ENCODE measurements at regions not wholly inside any gene's neighbourhood (a gene's known extent, or its start where the extent isn't known, plus 50 kb on each side); places are given as distances from the start of the nearest gene placed in this dataset.

DNA sequence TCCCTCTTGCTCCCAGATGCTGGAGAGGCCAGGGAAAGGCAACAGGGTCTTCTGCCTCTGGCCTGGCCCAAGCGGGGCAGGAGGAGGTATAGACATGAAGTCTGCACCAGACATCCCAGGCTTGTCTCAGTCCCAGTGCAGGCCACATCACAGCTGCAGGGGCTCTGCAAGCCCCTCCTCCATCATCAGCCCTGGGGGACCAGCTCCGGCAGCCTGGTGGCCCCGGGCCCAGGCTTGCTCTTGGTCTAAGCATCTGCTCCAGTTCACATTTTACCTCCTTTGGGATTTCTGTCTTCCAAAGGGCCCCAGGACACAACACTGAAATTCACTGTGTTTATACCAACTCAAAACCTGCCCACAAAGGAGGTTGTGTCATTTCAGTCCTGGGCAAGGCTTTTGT, 359.4 kb downstream of the ZNF536 start:
- H3K4me3 ChIP-seq (ENCODE audit: extremely low read depth in 1 of 4, insufficient read depth in 2 of 4, low read depth in 3 of 4, low read length in 4 of 4) = no peak overlapping the region
- H2BK20ac ChIP-seq (ENCODE audit: low read length) = no peak overlapping the region
- ChIA-PET CTCF (ENCODE audit: partially characterized antibody) (interaction anchor here (0.6 to 1.6 kb wide), 2 partner anchors 43 to 215 kb away, joined by 3 to 5 read pairs; no protein-coding TSS in a partner anchor), POLR2A (ENCODE audit: partially characterized antibody) (interaction anchor here (1.1 kb wide), 1 partner anchor 11 kb away, joined by 3 read pairs; no protein-coding TSS in a partner anchor)
- H4K8ac ChIP-seq (ENCODE audit: extremely low read depth, insufficient read depth, low read length) = no peak overlapping the region
- H2AK5ac ChIP-seq (ENCODE audit: low read depth, low read length) = no peak overlapping the region
- no peak overlapping the region for H3K18ac ChIP-seq (ENCODE audit: extremely low read depth, low read length)
- H4K20me1 ChIP-seq (replicated peaks in 1 of 2; ENCODE audit: control insufficient read depth in 1 of 2, insufficient read depth in 2 of 2, low read length in 2 of 2) = peaks cover 0 to 2% of the 10 kb centered on the region in 2 experiments
- no peak overlapping the region for H3K9ac ChIP-seq (replicated peaks in 1 of 4; ENCODE audit: extremely low read depth in 1 of 4, low read depth in 3 of 4, low read length in 3 of 4)
- no peak overlapping the region for H3K56ac ChIP-seq (replicated peaks; ENCODE audit: insufficient read length, low read depth, low read length)
- no peak overlapping the region for H2BK5ac ChIP-seq (ENCODE audit: low read depth, low read length)
- DNase-seq (ENCODE audit: low read depth in 1 of 2, low spot score in 2 of 2) (no peak), FAIRE-seq (no peak)
- no peak overlapping the region for H2BK120ac ChIP-seq (replicated peaks; ENCODE audit: low read depth, low read length)
- 83% methylated on average over 3 of the region's 3 CpGs; no CpG with 5 or more reads in 1 of the 2 experiments for WGBS, 2 experiments (ENCODE audit: extremely low coverage in 1 of 2, insufficient coverage in 1 of 2, insufficient read length in 1 of 2, insufficient replicate concordance in 2 of 2, low coverage in 1 of 2, low lambda C conversion rate in 2 of 2, missing lambda C conversion rate in 1 of 2)
- no peak overlapping the region for H3K27ac ChIP-seq (ENCODE audit: low read depth, low read length)
- H3K14ac ChIP-seq (ENCODE audit: insufficient read length) = no peak overlapping the region
- H2AFZ ChIP-seq (ENCODE audit: low read length) = no peak overlapping the region
- no peak overlapping the region for H3K4ac ChIP-seq (replicated peaks; ENCODE audit: insufficient read length, low read depth, low read length)
- no peak overlapping the region for H2BK12ac ChIP-seq (ENCODE audit: low read depth, low read length)
- no peaks in the 10 kb centered on the region for H3K9me3 ChIP-seq (ENCODE audit: insufficient read depth in 2 of 2, low read depth in 1 of 2, low read length in 1 of 2)
- no peak for TF ChIP-seq ZNF274 (IDR thresholded peaks at IDR 0.05; ENCODE audit: borderline replicate concordance, extremely low read depth, low read length)
- no peak for TF ChIP-seq ATF3 (IDR thresholded peaks at IDR 0.05; ENCODE audit: insufficient read depth, low read depth, low read length)
- TF ChIP-seq CHD2 (IDR thresholded peaks at IDR 0.05; ENCODE audit: low read length) = no peak
- no peak for TF ChIP-seq KDM1A (IDR thresholded peaks at IDR 0.05; ENCODE audit: borderline replicate concordance, low read length)
- TF ChIP-seq MAX (IDR thresholded peaks at IDR 0.05) = no peak
- TF ChIP-seq, protein P1, sequence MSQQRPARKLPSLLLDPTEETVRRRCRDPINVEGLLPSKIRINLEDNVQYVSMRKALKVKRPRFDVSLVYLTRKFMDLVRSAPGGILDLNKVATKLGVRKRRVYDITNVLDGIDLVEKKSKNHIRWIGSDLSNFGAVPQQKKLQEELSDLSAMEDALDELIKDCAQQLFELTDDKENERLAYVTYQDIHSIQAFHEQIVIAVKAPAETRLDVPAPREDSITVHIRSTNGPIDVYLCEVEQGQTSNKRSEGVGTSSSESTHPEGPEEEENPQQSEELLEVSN (IDR thresholded peaks at IDR 0.05) = no peak
- no peak for TF ChIP-seq JUND (IDR thresholded peaks at IDR 0.05; ENCODE audit: low read length)
- no peak for TF ChIP-seq JUN (IDR thresholded peaks at IDR 0.05; ENCODE audit: low read depth, low read length)
- no peaks in the 10 kb centered on the region for H3K23me2 ChIP-seq (ENCODE audit: low read depth, low read length)
- no peaks in the 10 kb centered on the region for H3K79me1 ChIP-seq (ENCODE audit: low read depth, low read length)
- no peak overlapping the region for H3K23ac ChIP-seq (ENCODE audit: insufficient read length)
- H3K4me2 ChIP-seq (ENCODE audit: insufficient read depth in 1 of 2, low read depth in 2 of 2, low read length in 2 of 2) = no peak overlapping the region
- H3K36me3 ChIP-seq (ENCODE audit: control insufficient read depth in 2 of 4, insufficient read depth in 4 of 4, low read length in 3 of 4) = no peaks in the 10 kb centered on the region
- H3K4me1 ChIP-seq (replicated peaks in 1 of 4; ENCODE audit: control insufficient read depth in 3 of 4, insufficient read depth in 4 of 4, low read length in 3 of 4) = no peaks in the 10 kb centered on the region; a peak in 1 of 7 replicates
- no peaks in the 10 kb centered on the region for H3K79me2 ChIP-seq (ENCODE audit: control insufficient read depth in 1 of 2, insufficient read depth in 2 of 2, low read length in 2 of 2)
- no peak overlapping the region for H2BK15ac ChIP-seq (ENCODE audit: low read length)
- no peaks in the 10 kb centered on the region for H3K27me3 ChIP-seq (replicated peaks in 1 of 4; ENCODE audit: control insufficient read depth in 3 of 4, extremely low read depth in 1 of 4, insufficient read depth in 3 of 4, low read length in 3 of 4)
- H4K91ac ChIP-seq (replicated peaks; ENCODE audit: insufficient read length, low read length) = no peak overlapping the region
- H4K5ac ChIP-seq (ENCODE audit: insufficient read length, low read depth, low read length) = no peak overlapping the region
